GM21737 (cell line): ENCODE measurements at regions not wholly inside any gene's neighbourhood (a gene's known extent, or its start where the extent isn't known, plus 50 kb on each side); places are given as distances from the start of the nearest gene placed in this dataset.

Source experiments
- ATAC-seq: cut with Tn5 transposase; IDR thresholded peaks from one replicate; pipeline ENCODE4 v1.9.1; 2021; ENCODE audit warnings: mild to moderate bottlenecking, moderate library complexity; ENCODE audit not compliant: unreplicated experiment

DNA sequence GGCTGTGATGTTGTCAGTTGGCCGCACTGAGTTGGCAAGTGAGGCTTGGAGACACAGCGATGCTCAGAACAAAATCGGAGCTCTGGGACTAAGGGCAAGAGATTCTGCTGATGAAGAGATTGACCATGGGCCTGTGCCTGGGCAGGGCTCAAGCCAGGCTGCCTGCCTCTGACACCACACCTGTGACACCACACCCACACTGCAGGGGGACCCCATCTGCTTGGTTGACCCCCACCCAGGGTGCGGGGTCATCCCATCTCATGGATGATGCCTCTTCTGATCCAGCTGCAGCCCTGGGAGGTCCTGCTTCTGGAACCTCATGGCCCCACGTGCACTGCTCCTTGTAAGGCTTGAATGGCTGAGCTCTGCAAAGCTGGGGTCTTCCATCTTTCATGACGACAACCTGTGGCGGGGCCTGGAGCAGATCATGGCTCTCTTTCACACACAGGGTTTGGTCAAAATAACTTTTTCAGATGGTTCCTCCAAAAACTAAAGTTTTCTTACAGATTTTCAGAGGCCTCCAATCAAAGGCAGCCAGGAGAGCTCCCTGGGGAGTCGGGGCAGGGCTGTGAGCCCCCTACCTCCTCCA, 185.2 kb downstream of the GADD45G start:
- ATAC-seq: no peak

DNA sequence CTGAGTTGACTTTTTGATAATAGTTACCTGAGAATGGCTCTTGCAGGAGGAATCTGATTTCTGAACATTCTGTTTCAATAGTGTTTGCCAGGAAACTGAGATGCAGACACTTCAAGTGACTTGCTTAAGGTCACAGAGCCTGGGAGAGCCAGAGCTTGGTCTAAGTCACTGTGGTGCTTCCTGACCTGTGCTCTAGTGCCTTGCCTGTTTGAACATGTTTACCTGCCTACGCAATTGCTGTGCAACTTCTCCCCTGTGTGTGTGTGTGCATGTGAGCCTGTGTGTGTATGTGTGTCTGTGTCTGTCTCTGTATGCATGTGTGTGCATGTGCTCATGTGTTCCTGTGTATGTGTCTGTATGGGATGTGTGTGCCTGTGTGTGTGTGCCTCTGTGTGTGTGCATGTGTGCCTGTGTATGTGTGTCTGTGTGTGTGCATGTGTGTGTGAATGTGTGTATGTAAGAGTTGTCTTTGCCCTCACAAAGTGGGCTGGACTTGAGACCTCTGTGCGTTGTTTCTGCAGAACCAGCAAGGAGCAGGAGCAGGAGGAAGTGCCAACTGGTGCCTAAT, 185.8 kb downstream of the GADD45G start:
- no peak for ATAC-seq

GRCh38 chr9:89791754-89792153, 186.9 kb downstream of the GADD45G start:
- ATAC-seq: no peak

GRCh38 chr9:89792189-89793123, 187.6 kb downstream of the GADD45G start:
- ATAC-seq: no peak

GRCh38 chr9:89793124-89793495, 188.3 kb downstream of the GADD45G start:
- no peak for ATAC-seq

GRCh38 chr9:89793551-89793950, 188.7 kb downstream of the GADD45G start:
- ATAC-seq: no peak

DNA sequence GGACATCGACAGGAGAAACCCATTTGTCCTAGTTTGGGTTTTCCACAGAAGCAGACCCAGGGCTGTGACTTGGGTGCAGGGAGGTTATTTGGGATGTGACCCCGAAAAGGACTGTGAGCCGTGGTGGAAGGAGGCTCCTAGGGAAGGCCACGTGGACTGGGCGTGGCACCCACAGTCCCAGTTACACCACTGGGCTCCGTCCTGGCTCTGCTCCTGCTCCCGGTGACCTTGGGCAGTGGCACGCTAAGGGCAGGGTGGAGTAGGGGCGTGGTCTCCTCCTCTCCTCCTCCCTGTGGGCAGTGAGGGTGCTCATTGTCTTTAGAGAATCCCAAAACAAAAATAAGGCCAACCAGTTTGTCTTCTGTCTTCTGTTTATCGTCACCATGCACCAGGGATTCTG, 190.1 kb downstream of the GADD45G start:
- no peak for ATAC-seq

GRCh38 chr9:89795538-89796195, 190.9 kb downstream of the GADD45G start:
- ATAC-seq: no peak

DNA sequence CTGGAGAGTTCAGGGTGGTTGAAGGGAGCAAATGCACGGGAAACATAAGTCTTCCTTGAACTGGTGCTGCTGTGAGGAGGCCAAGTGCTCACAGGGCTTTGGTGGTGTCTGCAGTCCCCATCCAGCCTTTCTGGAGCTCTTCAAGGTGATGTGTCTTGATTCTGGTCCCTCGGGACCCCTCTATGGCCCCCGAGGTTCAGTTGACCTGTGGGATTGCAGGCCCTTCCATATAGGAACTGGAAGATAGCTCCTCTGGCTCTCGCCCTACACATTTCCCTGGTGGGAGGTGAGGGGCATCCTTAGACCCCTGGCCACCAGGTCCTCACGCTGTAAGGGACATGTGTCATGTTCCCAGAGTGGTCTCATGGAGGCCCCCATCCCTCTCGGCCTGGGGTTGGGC, 191.8 kb downstream of the GADD45G start:
- ATAC-seq: no peak

- no peak for ATAC-seq
Observed at GRCh38 chr9:89797255-89797654, 192.4 kb downstream of the GADD45G start.

DNA sequence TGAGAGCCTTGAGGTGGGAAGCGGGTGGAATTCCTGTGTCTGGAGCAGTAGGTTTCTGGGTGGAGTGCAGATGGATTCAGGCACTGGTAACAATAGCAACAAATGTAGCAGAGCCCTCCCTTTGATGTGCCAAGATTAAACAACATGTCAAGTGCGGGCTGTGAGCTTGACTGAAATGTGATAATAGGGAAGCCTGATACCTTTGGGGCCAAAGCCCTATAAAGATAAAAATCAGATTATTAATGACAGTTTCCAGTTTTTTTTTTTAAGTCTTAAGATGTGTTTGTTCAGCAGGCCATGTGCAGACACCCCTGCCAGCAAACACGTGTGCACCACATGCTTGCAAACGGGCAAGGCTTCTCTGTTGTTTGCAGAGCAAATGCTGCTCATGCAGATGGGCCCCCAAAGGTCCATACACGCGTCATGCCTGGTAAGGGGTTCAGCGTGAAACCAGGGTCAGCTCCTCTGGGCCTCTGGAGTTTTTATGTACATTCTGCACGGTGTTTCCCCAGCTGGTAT, 193.2 kb downstream of the GADD45G start:
- no peak for ATAC-seq

GRCh38 chr9:89798547-89799120, 193.8 kb downstream of the GADD45G start:
- ATAC-seq: no peak

GRCh38 chr9:89799221-89799620, 194.4 kb downstream of the GADD45G start:
- no peak for ATAC-seq

DNA sequence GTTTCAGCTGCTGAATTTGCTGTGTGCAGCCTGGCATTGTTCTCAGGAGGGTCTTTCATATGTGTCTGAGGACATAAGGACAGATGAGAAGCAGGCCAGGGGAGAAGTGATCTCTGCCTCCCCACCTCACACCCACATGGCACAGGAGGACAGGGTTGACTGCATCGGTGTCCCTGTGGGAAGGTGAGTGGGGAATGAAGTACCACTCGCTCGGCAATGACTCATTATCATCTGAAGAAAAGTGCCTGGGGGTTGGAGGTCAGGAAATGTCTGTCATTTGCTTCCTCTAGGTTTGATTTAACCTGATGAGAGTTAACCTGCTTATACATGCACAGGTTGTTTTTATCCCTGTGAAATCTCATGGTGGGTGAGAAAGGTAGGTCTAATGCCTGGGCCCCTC, 195.0 kb downstream of the GADD45G start:
- no peak for ATAC-seq

DNA sequence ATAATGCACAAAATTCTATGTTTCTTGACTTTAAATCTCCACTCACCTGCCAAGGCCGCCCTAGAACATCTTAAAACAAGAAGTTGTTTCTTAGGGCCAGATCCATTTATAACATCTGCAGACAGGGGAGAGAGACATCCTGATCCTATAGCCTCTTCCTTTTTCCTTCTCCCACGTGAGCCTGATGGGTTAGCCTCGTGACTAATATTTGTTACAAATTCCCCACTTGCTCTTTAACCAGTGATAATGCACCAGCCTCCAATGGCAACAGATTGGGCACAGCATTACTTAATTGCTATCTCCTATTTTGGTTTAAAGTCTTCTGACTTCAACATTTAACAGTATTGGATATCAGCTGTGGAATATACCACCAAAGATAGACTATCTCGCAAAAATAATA, 196.5 kb downstream of the GADD45G start:
- ATAC-seq: no peak

DNA sequence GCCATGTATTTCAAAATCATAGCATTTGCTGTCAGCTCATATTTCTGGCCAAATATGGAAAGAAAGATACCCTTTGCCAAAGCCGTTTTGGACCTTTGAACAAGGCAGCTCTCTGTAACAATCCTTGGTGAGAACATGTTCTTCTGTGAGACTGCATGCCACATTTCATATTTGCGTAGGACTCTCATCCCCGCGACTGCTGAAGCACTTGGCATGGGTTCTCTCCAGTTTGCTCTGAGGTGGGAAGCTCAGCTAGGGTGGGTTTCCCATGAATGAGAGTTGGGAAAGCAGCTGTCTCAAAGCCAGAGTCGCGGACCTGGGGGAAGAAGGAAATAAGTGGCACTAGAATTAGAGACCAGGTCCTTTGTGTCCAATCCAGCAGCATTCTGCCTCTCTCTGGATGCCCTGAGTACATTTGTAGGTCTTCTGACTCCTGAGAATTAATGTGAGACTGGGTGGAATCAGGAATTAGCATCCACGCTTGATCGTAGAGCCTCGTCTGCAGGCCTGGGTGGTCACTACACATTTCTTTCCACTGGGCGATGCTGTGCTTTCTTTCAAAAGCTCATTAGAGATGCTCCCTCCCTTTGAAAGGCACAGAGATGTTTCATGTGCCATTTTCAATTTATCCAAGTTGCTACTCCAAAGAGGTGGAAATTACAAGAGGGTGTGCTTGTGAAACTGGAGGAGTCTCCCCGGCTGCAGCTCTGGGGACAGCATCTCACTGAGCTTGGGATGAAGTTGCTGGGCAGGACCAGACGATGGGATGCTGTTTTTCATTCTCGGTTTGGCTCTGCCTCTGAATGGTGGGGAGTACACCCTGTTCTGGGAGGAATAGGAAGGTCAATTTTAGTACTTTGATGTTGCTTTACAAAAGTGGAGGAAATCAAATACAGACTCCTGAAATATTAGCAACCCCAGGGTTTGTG, 197.2 kb downstream of the GADD45G start:
- ATAC-seq: no peak

GRCh38 chr9:89802781-89803355, 198.1 kb downstream of the GADD45G start:
- no peak for ATAC-seq

DNA sequence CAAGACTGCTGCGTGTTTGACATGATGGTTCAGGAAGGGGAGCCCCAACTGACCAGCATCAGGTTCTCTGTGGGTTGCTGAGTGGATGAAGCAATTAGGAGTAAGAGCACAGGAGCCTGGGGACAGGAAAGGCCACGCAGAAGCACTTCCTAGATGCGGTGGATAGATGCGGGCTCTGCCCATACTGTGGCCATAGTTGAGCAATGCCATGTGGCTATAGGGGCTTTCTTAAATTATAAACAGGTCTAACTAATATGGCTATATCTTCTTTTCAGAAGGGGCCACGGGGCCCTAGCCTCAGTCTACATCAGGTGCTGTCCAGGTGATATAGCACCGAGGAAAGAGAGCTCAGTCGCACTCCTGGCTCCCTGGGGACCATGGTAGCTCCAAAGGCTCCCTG, 198.6 kb downstream of the GADD45G start:
- ATAC-seq: no peak

- no peak for ATAC-seq
Observed at GRCh38 chr9:89804766-89805531, 200.1 kb downstream of the GADD45G start.
